ENCODE measurements at regions not wholly inside any gene's neighbourhood (a gene's known extent, or its start where the extent isn't known, plus 50 kb on each side); places are given as distances from the start of the nearest gene placed in this dataset.

DNA sequence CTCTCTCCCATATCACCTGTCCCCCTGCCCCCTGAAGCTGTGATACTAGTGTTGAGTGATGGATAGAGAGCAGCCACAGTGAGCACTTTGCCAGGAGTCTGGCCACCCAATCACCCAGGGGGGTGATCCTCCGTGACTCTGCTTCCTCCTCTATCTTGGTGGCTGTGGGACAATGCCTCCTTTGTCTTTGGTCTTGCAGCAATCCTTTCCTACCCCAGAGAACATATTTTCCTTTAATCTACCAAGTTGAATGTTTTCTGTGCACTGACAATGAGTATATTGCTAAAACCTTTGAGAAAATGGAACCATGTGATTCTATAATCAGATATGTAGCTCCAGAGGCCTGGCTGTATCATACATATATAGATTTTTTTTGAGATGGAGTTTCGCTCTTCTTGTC, 58.1 kb upstream of the HEPHL1 start:
- no peak for DNase-seq

DNA sequence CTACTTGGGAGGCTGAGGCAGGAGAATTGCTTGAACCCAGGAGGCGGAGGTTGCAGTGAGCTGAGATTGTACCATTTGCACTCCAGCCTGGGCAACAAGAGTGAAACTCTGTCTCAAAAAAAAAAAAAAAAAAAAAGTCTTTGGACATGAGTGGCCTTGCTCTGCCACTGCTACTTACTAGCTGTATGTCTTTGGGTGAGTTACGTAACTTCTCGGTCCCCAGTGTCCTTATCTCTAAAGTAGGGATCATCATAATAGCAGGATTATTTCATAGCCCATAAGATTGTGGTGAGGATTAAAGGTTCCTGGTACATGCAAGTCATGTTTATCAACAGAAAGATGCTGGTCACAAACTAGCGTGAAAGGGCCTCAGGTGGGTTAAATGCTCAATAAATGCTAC, 53.9 kb upstream of the HEPHL1 start:
- no peak for DNase-seq

DNA sequence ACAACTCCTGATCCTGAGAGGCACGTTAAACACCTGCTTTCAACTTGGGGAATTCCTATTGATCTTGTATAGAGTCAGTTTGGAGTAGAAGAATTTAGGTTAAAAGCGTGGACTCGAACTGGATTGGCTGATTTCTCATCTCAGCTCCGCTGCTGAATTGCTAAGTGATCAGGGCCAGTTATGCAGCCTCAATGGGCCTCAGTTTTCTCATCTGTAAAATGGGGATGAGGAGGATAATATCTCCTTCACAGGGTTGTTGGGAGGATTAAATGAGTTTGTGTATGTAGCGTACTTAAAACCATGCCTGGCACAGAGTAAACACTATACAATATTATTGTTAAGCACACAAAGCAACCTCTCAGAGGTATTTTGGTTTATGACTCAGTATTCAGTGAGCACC, 53.2 kb upstream of the HEPHL1 start:
- no peak for DNase-seq

DNA sequence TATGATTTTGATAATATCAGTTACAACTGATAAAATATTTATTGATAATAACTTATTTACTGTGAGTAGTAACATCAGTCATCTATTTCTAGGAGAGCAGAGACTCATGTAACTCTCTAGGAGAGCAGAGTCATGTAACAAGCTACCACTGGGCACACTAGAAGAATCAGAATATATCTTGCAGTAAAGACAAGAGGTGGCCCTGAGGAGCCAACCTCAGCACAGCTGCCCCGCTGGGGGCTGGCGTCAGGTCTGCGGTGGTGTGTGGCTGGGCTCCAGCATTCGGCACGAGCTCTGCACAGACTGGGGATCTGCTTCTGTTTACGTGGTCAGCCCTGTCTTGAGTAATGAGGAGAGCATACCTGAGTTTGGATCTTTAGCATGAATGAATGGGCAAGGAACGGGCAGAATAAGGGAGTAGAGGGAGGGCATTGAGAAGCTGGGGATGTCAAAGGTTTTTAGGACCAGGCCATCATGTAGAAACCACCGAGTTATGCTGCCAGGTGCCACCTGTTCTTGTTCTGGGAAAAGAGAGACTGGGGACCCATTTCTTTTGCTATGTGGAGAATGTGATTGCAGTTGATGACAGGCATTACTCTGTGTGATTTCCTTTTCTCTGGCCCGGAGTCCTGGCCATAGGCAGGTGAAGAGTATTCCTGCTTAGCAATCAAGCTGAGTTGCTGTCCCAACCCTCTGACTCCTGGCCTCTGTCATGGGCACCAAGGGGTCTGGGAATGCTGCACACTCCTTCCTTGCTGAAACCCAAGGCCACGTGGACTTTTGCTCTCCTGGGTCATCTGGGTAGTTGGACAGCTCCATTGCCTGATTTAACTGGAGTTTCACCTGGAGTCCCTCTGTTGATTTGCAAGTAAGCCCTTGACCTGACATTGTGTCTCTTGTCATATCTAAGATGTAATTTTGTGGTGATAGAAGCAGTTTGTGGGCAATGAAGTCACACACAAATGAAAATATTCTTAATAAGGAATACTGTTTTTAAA, 50.9 kb upstream of the HEPHL1 start:
- no peak for DNase-seq

Data from left kidney (tissue), 1 donor.